OCI-LY1 (cell line): ENCODE measurements at regions not wholly inside any gene's neighbourhood (a gene's known extent, or its start where the extent isn't known, plus 50 kb on each side); places are given as distances from the start of the nearest gene placed in this dataset.

ENCODE experiments used
- CTCF ChIP-seq: fragments of 200-600 bp; sonication (generic), shearing (Covaris generic); IDR thresholded peaks from 2 replicates; pipeline ENCODE4 v1.5.1; 2017; ENCODE audit warnings: mild to moderate bottlenecking, antibody characterized with exemption, low read length, moderate library complexity, mixed read lengths
- EZH2 ChIP-seq: fragments of 200-600 bp; sonication (generic), shearing (Covaris generic); IDR thresholded peaks from 2 replicates; pipeline ENCODE4 v1.8.0; 2017; ENCODE audit warnings: borderline replicate concordance, mixed run types, mild to moderate bottlenecking, antibody characterized with exemption, low read length, moderate library complexity, mixed read lengths

GRCh38 chr3:151979906-151980305 lies 106.5 kb downstream of the SUCNR1 start:
- TF ChIP-seq CTCF (no peak), EZH2 (no peak)
